ENCODE measurements at regions not wholly inside any gene's neighbourhood (a gene's known extent, or its start where the extent isn't known, plus 50 kb on each side); places are given as distances from the start of the nearest gene placed in this dataset.

DNA sequence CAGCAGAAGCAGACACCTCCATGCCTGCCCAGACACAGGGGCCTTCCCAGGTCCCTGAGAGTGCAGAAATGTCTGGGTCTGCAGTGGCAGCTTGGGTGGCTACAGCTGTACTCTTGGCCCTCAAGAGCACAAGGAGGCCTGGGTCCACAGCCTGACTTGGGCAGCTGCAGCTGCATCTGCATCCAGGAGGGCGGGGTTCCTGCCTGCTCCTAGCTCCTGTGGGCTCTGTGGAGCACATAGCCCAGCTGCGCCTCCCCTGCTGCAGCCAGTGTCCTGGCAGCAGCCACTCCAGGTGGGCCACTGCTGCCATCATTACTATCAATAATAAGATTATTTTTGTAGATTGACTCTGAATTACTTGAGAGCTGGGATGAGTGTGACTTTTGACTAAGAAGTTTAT is 162.0 kb upstream of the PTCH1 start:
- Mint-ChIP-seq H3K27ac (ENCODE audit: unreplicated experiment) (no peak overlapping the region), H3K4me3 (ENCODE audit: low read depth, unreplicated experiment) (no peak overlapping the region), H3K4me1 (ENCODE audit: low read depth, unreplicated experiment) (no peaks in the 10 kb centered on the region), H3K27me3 (ENCODE audit: unreplicated experiment) (no peaks in the 10 kb centered on the region), H3K36me3 (ENCODE audit: insufficient read depth, unreplicated experiment) (no peaks in the 10 kb centered on the region), H3K9me3 (ENCODE audit: low read depth, unreplicated experiment) (peaks cover 3% of the 10 kb centered on the region)
- CTCF ChIA-PET, result no interaction called here
- DNase-seq, result no peak
- intact Hi-C loops (cut with micrococcal nuclease; ENCODE audit: unreplicated experiment), result no loop called here
- BruUV-seq (replicated peaks), result no TSS peak
- no peak for TF ChIP-seq CTCF (IDR thresholded peaks at IDR 0.05; ENCODE audit: unreplicated experiment)

GRCh38 chr9:95670122-95670521 is 153.4 kb upstream of the PTCH1 start:
- Mint-ChIP-seq H3K4me3 (ENCODE audit: low read depth, unreplicated experiment) (no peak overlapping the region), H3K27ac (ENCODE audit: unreplicated experiment) (no peak overlapping the region)

DNA sequence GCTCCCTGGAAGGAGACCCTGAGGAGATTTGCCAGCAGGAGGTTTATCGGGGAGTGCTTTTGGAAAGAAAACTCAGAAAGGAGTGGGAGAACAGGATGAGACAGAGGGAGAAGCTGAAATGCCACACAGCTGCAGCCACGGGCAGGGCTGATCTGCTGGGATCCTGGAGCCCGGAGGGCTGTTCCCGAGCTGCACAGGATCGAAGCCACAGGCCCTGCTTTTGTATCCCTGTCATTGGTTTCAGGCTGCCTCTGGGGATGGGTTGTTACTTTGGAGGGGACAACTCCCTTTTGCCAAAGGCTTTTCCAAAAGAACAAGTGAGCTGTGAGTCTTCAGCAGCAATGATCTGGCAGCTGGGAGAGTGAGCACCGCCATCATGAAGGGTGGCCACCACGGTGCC is 152.5 kb upstream of the PTCH1 start:
- Mint-ChIP-seq H3K27me3 (ENCODE audit: unreplicated experiment) (peaks cover 74% of the 10 kb centered on the region), H3K4me1 (ENCODE audit: low read depth, unreplicated experiment) (no peaks in the 10 kb centered on the region), H3K4me3 (ENCODE audit: low read depth, unreplicated experiment) (no peak overlapping the region), H3K9me3 (ENCODE audit: low read depth, unreplicated experiment) (no peaks in the 10 kb centered on the region), H3K27ac (ENCODE audit: unreplicated experiment) (no peak overlapping the region), H3K36me3 (ENCODE audit: insufficient read depth, unreplicated experiment) (no peaks in the 10 kb centered on the region)
- CTCF ChIA-PET, result no interaction called here
- intact Hi-C loops (cut with micrococcal nuclease; ENCODE audit: unreplicated experiment), result no loop called here
- no peak for DNase-seq
- no peak for TF ChIP-seq CTCF (IDR thresholded peaks at IDR 0.05; ENCODE audit: unreplicated experiment)
- no TSS peak for BruUV-seq (replicated peaks)

More at GRCh38 chr9:95670122-95670521, 153.4 kb upstream of the PTCH1 start:
- BruUV-seq (replicated peaks), result no TSS peak
- H3K36me3 Mint-ChIP-seq (ENCODE audit: insufficient read depth, unreplicated experiment), result no peaks in the 10 kb centered on the region
- H3K4me1 Mint-ChIP-seq (ENCODE audit: low read depth, unreplicated experiment), result no peaks in the 10 kb centered on the region
- no peak for TF ChIP-seq CTCF (IDR thresholded peaks at IDR 0.05; ENCODE audit: unreplicated experiment)
- peaks cover 71% of the 10 kb centered on the region for H3K27me3 Mint-ChIP-seq (ENCODE audit: unreplicated experiment)
- no peak for DNase-seq
- CTCF ChIA-PET, result no interaction called here
- no peaks in the 10 kb centered on the region for H3K9me3 Mint-ChIP-seq (ENCODE audit: low read depth, unreplicated experiment)
- intact Hi-C loops (cut with micrococcal nuclease; ENCODE audit: unreplicated experiment), result no loop called here

DNA sequence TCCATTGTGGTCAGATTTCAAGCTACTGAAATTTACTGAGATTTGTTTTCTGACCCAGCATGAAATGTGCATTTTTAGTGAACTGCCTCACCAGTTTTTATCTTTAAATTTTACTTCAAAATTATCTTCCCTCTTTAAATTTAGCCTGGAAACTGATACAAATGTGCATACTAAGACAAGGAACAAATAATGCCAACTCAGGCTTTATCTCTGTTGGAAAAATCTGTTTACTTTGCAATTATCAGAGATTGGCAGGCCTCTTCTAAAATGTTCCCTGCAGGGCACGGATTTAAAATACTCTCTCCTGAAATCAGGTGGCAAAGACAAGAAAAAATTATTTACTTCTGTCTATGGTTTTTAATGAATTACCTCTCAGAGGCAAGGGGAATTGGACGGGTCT is 151.0 kb upstream of the PTCH1 start:
- CTCF ChIA-PET, result interaction anchor here (0.6 kb wide), 1 partner anchor 158 kb away, joined by 3 read pairs; no protein-coding TSS in a partner anchor

More for the DNA sequence above, 151.0 kb upstream of the PTCH1 start:
- no peak overlapping the region for H3K27ac Mint-ChIP-seq (ENCODE audit: unreplicated experiment)
- no TSS peak for BruUV-seq (replicated peaks)
- peaks cover 80% of the 10 kb centered on the region for H3K27me3 Mint-ChIP-seq (ENCODE audit: unreplicated experiment)
- no peak for DNase-seq
- intact Hi-C loops (cut with micrococcal nuclease; ENCODE audit: unreplicated experiment), result no loop called here
- no peaks in the 10 kb centered on the region for H3K4me1 Mint-ChIP-seq (ENCODE audit: low read depth, unreplicated experiment)
- H3K36me3 Mint-ChIP-seq (ENCODE audit: insufficient read depth, unreplicated experiment), result no peaks in the 10 kb centered on the region
- no peak for TF ChIP-seq CTCF (IDR thresholded peaks at IDR 0.05; ENCODE audit: unreplicated experiment)
- peaks cover 2% of the 10 kb centered on the region for H3K9me3 Mint-ChIP-seq (ENCODE audit: low read depth, unreplicated experiment)
- H3K4me3 Mint-ChIP-seq (ENCODE audit: low read depth, unreplicated experiment), result no peak overlapping the region

All from Calu3 (cell line).